ENCODE measurements at regions not wholly inside any gene's neighbourhood (a gene's known extent, or its start where the extent isn't known, plus 50 kb on each side); places are given as distances from the start of the nearest gene placed in this dataset.
A peak's percentile ranks its signal among the peaks of the same experiment; 100 is the strongest.

- Histone ChIP-seq H3K36me3 (replicated peaks in 1 of 2; ENCODE audit: control insufficient read depth in 1 of 2, insufficient read depth in 2 of 2, low read length in 1 of 2) (no peaks in the 10 kb centered on the region), H3K4me3 (ENCODE audit: low read depth in 2 of 2, low read length in 1 of 2) (no peak overlapping the region), H3K9ac (no peak overlapping the region), H3K9me2 (no peaks in the 10 kb centered on the region), H4K20me1 (ENCODE audit: insufficient read depth) (no peaks in the 10 kb centered on the region), H2AFZ (ENCODE audit: low read depth) (no peak overlapping the region), H3F3A (replicated peaks; ENCODE audit: insufficient read depth) (peaks cover 11% of the 10 kb centered on the region), H3K9me3 (no peaks in the 10 kb centered on the region), H3K4me2 (no peak overlapping the region), H3K27ac (ENCODE audit: low read depth in 2 of 2, low read length in 1 of 2) (no peak overlapping the region), H3K4me1 (ENCODE audit: control insufficient read depth in 1 of 2, insufficient read depth in 2 of 2, low read depth in 1 of 2, low read length in 1 of 2) (peaks cover 0 to 22% of the 10 kb centered on the region in 2 experiments; a peak in 3 of 4 replicates), H3K27me3 (ENCODE audit: insufficient read depth) (no peaks in the 10 kb centered on the region), H3K79me2 (ENCODE audit: insufficient read depth) (no peaks in the 10 kb centered on the region)
- TF ChIP-seq CTCF (IDR thresholded peaks at IDR 0.05): no peak
- TF ChIP-seq GABPA (IDR thresholded peaks at IDR 0.05; ENCODE audit: low read depth): no peak
- TF ChIP-seq MEF2A (IDR thresholded peaks at IDR 0.05; ENCODE audit: borderline replicate concordance, low read depth): no peak
- CTCF ChIA-PET: interaction anchor here (0.7 to 1.5 kb wide), 2 partner anchors 12 to 194 kb away, joined by 3 to 4 read pairs; no protein-coding TSS in a partner anchor
- no peak for DNase-seq
- POLR2A ChIA-PET: no interaction called here
- 87% methylated on average over 3 of the region's 3 CpGs for WGBS (ENCODE audit: low lambda C conversion rate)
Measured at GRCh38 chr3:101996832-101997231, 147.5 kb downstream of the NFKBIZ start.

- Histone ChIP-seq H3K79me2 (ENCODE audit: insufficient read depth) (no peaks in the 10 kb centered on the region), H2AFZ (ENCODE audit: low read depth) (peak overlapping the region; percentile 47), H3K9me2 (no peaks in the 10 kb centered on the region), H3F3A (replicated peaks; ENCODE audit: insufficient read depth) (peaks cover 11% of the 10 kb centered on the region), H3K4me2 (no peak overlapping the region), H3K4me3 (ENCODE audit: low read depth in 2 of 2, low read length in 1 of 2) (no peak overlapping the region), H3K9ac (no peak overlapping the region), H3K36me3 (replicated peaks in 1 of 2; ENCODE audit: control insufficient read depth in 1 of 2, insufficient read depth in 2 of 2, low read length in 1 of 2) (no peaks in the 10 kb centered on the region), H3K27ac (ENCODE audit: low read depth in 2 of 2, low read length in 1 of 2) (no peak overlapping the region), H3K9me3 (no peaks in the 10 kb centered on the region), H3K4me1 (ENCODE audit: control insufficient read depth in 1 of 2, insufficient read depth in 2 of 2, low read depth in 1 of 2, low read length in 1 of 2) (peaks cover 0 to 22% of the 10 kb centered on the region in 2 experiments; a peak in 3 of 4 replicates), H3K27me3 (ENCODE audit: insufficient read depth) (no peaks in the 10 kb centered on the region), H4K20me1 (ENCODE audit: insufficient read depth) (no peaks in the 10 kb centered on the region)
- ChIA-PET CTCF (interaction anchor here (1.5 to 1.7 kb wide), 3 partner anchors 9 to 20 kb away, joined by 3 to 4 read pairs (median 4); no protein-coding TSS in a partner anchor), POLR2A (no interaction called here)
- TF ChIP-seq SMC3 (IDR thresholded peaks at IDR 0.05; ENCODE audit: low read depth, low read length) (no peak), RFX5 (IDR thresholded peaks at IDR 0.05; ENCODE audit: low read length) (no peak), RAD21 (IDR thresholded peaks at IDR 0.05; ENCODE audit: low read length) (peak; percentile 12; the same call in 1 of the 2 replicates), FOXJ3 (CRISPR knock-in tag; IDR thresholded peaks at IDR 0.05) (no peak), SIN3A (IDR thresholded peaks at IDR 0.05; ENCODE audit: borderline replicate concordance, low read depth, low read length) (no peak), RXRA (IDR thresholded peaks at IDR 0.05; ENCODE audit: borderline replicate concordance, low read depth) (no peak), RCOR1 (IDR thresholded peaks at IDR 0.05; ENCODE audit: low read length) (no peak), FOXM1 (IDR thresholded peaks at IDR 0.05; ENCODE audit: low read depth) (no peak)
- DNase-seq: no peak
- 82% methylated on average over 3 of the region's 3 CpGs for WGBS (ENCODE audit: low lambda C conversion rate)
Measured at GRCh38 chr3:101998256-101998926, 149.1 kb downstream of the NFKBIZ start.
